Activated CD4-positive, alpha-beta T cell treated with anti-CD3 and anti-CD28 coated beads, Interleukin-2, amount 50 U/mL, for 4 hours (primary cell): ENCODE measurements at regions not wholly inside any gene's neighbourhood (a gene's known extent, or its start where the extent isn't known, plus 50 kb on each side); places are given as distances from the start of the nearest gene placed in this dataset.

Experiments used
- DNase-seq, 2 experiments: peaks; one replicate each; pipeline ENCODE4 v3.0.0-alpha.2; 2020

GRCh38 chr7:94324380-94325121, 70.1 kb upstream of the COL1A2 start:
- no peak for DNase-seq

- no peak for DNase-seq
Measured at GRCh38 chr7:94325122-94325475, 69.6 kb upstream of the COL1A2 start.

- no peak for DNase-seq
Measured at GRCh38 chr7:94330269-94331020, 64.2 kb upstream of the COL1A2 start.

GRCh38 chr7:94332571-94332970, 62.1 kb upstream of the COL1A2 start:
- DNase-seq = no peak

GRCh38 chr7:94333810-94334209, 60.9 kb upstream of the COL1A2 start:
- DNase-seq = no peak

GRCh38 chr7:94335586-94335985, 59.1 kb upstream of the COL1A2 start:
- DNase-seq = no peak

GRCh38 chr7:94336009-94336408, 58.7 kb upstream of the COL1A2 start:
- DNase-seq = no peak

GRCh38 chr7:94338921-94339371, 55.7 kb upstream of the COL1A2 start:
- no peak for DNase-seq

GRCh38 chr7:94344826-94345225, 49.9 kb upstream of the COL1A2 start:
- no peak for DNase-seq
